HG03457 (cell line): ENCODE measurements at regions not wholly inside any gene's neighbourhood (a gene's known extent, or its start where the extent isn't known, plus 50 kb on each side); places are given as distances from the start of the nearest gene placed in this dataset.
"Not testable (repeated sequence)": the region's sequence is repeated elsewhere in the genome, so short reads cannot be mapped to it uniquely, and the experiment has no call there.

Experiments used
- ATAC-seq: cut with Tn5 transposase; IDR thresholded peaks from one replicate; pipeline ENCODE4 v1.9.1; 2021; ENCODE audit warnings: moderate number of reproducible peaks; ENCODE audit not compliant: unreplicated experiment

DNA sequence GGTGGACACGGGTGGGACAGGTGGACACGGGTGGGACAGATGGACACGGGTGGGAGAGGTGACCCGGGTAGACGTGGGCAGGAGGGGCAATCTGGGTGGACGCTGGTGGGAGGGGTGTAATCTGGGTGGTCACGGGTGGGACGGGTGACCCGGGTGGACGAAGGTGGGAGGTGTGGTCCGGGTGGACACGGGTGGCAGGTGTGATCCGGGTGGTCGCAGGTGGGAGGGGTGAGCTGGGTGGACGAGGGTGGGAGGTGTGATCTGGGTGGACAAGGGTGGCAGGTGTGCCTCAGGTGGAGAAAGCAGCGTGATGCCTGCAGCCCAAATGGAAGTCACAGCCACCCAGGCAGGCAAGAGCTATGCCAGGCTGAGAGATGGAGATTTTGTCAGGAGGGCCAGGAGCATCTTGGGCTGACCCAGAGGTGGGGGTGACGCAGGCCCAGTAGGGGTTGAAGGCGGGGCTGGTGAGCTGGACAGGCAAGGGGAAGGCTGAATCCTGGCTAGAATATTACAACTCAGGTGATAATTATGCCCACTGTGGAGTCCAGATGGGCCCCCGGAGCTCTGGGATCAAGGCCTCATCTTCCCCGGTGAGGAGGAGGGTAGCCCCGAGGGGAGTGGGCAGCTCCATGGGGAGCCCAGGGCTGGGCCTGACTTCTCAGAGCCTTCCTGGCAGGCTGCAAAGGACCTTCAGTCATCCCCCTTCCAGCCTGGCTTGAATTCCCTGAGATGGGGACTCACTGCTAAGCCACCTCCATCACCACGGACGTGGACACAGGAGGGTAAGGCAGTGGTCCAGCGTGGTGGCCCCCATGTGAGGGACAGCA is 100.0 kb downstream of the ADRA2C start:
- ATAC-seq = no peak

DNA sequence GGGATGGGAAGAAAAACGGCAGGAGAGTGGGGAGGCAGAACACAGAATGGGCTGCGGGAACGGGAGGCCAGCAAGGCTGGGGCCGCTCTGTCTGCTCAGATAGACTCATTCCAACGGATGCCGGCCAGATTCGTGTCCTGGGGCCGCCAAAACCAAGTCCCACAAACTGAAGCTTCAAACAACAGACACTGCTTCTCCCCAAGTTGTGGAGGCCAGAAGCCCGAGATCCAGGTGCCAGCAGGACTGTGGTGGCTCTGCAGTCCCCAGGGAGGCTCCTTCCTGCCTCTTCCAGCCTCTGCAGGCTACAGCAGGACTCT is 100.6 kb downstream of the ADRA2C start:
- no peak for ATAC-seq

DNA sequence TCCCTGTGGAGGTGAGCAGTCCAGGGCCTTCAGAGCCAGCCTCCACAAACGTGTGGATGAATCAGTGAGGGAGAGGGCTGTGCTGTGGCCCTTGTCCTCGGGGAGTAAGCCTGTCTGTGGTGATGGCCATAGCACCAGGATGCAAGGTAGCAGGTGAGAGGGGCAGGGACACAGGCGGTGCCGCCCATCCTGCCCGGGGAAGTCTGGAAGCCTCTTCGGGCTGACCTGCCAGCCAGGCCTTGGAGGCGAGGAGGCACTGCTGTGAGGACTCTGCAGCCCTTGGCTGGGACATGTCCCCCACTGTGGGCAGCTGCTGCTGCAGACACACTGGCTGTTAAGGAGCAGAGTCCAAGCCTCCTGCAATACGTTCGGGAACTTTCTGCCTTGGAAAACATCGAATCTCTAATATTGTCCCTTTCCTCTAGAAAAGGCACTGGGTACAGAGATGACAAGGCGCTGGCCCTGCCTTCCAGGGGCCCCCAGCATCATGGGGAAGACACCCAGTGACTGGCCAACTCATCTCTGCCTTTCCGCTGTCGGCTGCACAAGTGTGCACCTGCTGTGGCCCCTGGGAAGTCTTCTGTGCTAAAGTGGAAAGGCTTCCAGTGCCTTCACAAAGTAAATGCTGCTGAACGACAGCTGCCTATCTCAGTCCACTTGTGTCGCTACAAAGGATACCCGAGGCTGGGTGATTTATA is 101.4 kb downstream of the ADRA2C start:
- ATAC-seq = no peak

DNA sequence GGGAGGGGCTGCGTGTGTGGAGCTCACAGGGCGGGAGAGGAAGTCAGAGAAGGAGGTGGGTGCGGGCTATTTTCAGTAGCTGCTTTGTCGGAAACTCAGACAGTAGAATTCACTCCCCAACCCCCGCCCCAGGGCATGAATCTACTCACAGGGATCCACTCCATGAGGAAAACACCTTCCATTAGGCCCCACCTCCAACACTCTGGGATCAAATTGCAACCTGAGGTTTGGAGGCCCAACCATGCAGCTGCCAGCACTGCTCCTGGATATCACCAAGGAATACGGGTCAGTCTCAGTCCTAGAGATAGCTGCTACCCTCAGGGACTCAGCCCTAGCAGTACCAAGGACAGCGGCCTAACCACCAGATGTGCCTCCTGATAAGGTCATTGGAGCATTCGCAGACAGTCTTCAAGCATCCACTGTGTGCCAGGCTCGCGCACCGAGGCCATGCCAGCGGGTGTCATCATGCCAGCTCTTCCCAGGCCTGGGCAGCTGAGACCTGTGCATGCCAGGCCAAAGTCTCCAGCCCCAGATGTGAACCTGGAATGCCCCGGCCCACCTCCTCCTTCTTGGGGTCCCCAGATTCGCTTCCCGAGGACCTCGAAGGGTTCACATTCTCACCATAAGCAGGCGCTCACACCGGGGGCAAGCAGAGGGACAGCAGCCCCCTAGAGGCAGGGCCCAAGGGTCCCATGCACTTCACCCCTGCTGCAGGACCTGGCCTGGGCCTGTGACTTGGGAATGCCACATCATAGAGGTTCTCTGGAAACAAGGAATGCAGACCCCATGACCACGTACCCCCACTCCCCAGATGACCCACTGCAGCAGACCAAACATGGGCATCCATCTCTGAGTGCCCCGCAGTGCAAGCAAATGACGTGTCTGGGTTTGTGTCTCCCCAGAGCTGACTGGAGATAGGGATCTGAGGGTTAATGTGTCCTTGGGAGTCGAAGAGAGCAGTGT is 102.3 kb downstream of the ADRA2C start:
- no peak for ATAC-seq

DNA sequence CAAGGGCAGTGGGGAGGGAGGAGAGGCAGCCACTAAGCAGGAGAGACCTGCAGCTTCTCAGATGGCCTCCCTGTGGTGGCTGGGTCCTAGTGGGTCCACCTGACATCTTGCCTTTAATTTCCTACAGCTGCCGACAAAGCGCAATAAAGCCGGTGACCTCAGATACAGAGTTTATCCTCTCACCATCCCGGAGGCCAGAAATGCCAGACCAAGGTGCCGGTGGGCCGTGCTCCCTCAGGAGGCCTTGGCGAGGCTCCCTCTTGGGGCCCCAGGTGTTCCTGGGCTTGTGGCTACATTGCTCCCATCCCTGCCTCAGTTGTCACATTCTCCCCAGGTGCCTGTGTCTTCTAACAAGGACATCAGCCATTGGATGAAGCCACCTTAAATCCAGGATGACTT is 103.0 kb downstream of the ADRA2C start:
- ATAC-seq = no peak

DNA sequence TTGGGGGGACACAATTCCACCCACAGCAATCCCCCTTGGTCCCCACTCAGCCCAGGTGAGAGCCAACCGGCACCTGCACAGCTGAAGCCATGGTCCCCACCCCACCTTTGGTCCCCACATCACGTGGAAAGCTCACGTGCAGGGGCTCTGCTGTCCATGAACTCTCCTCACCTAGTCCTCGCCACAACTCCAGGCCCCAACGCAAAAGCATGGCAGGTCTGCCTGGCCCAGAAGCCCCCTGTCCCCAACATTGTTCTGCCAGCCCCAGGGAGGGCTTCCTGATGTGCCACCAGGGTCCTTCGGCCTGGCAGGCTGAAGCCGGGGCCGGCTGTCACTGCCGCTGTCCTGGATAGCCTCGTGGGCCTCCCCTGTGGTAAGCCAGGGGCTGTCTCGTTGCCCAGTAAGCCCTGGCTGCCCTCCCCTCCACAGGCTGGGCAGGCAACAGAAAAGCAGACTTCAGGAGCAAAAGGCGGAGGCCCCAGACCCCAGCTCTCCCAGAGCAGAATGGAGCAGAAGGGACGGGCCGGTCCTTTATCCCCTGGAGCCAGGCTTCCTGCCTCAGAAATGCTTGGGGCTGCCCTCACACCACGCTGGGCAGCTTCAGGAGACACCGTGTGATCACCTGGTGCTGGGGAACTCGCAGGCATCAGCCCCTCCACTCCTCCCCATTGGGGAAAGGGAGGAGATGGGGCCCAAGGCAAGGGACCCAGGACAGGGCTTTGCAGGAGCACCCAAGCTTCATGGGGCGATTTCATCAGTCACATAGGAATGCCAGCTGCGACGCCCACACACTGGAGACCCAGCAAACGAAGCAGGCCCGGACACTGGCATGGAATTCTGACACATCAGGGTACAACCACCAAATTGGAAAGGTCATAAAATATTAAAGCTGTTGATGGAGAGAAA is 103.7 kb downstream of the ADRA2C start:
- ATAC-seq = no peak

DNA sequence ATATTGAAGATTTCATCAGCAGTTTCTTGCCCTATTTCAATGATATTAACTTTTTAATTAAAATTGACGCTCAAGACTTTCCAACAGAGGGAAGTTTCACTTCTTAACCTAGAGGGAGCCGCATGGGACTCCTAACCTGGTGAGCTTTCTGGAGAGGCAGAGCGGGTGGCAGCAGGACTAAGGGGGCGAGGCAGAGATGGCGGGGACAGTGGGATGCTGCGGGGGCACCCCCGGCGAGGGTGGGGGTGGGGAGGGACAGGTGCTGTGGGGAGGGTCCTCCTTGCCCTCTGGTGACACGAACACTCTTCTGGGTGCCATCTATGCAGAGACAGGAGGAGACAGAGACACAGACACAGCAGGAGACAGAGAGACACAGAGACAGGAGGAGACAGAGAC is 104.4 kb downstream of the ADRA2C start:
- no peak for ATAC-seq

DNA sequence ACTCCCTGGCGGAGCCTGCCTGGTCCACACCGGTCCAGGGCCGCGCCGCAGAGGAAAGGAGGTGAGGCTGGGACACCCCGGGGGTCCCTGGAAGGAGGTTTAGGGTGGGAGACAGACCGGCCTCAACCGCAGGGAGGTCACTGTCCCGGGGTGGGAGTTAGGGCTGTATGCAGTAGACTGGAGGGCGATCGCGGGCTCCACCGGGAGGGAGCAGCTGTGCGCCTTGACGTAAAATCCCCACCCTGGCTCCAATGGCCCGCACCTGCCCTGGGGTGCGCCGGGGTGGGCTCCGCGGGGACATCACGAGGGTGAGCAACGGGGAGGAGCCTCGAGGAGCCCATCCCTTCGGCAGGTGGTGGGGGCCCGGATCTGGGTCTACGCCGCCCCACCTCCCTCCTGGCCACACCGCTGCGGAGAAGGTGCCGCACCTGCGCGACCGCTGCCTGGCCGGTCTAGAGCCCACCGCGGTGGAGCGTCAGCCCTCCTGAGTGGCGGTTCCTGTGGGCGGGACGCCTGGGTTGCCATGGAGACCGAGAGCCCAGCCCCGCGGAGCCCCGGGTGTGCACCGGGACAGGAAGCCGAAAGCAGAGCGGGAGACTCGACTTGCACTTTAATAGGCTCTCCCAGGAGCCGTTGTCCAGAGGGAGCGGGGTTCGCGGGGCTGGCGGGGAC is 105.1 kb downstream of the ADRA2C start:
- ATAC-seq = no peak

DNA sequence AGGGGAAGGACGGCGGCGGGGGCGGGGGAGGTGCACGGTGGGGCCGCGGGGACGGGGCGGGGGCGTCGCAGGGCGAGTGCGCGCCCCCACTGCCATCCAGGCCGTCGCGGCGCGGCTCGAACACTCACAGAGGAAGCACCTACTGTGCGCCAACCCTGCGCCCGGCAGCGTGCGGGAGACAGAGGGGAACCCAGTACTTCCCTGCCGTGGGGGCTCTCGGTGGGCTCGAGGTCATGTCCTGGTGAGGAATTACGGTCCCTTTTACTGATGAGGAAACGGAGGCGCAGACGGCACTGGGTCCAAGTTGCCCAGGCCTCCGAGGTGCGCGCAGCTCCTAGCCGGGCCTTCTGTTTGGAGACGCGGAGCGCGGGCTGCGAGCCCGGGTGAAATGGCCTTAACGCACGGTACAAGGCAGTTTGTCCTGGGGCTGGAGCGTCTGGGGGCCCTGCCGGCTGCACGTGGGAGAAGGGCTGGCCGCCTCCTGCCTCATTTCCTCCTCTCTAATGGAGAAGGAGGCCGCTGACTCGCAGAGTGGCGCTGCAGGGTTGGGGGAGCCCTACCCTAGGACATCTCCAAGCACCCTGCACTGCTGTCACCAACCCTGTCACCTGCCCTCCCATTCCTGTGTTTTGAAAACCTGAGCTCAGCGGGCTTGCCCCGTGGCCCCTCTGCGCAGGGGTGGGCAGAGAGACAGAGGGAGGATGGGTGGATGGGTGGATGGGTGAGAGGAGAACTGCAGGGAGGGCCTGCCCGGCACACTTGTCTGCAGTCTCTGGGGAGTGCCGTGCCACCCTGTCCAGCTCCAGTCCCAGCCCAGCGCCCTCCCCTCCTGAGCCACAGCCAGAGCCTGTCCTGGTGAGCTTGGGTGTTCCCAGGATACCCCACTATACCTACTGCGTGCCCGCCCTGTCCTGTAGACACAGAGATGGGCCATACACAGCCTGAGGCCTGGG is 106.0 kb downstream of the ADRA2C start:
- ATAC-seq = no peak

DNA sequence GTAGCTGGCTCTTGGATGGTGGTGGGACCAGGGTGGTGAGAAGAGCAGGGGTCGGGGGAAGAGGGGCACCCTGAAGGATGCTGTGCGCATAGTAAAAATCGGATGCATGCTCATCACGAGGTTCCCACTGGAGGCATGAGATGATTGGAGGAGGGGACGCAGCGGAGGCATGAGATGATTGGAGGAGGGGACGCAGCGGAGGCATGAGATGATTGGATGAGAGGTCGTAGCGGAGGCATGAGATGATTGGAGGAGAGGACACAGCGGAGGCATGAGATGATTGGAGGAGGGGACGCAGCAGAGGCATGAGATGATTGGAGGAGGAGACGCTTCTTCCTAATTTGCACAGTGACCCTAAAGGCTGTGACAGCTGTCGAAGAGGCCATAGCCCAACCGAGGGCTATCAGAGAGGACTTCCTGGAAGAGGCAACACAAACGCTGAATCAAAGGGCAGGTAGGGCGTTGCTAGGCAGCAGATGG is 106.7 kb downstream of the ADRA2C start:
- ATAC-seq = no peak

DNA sequence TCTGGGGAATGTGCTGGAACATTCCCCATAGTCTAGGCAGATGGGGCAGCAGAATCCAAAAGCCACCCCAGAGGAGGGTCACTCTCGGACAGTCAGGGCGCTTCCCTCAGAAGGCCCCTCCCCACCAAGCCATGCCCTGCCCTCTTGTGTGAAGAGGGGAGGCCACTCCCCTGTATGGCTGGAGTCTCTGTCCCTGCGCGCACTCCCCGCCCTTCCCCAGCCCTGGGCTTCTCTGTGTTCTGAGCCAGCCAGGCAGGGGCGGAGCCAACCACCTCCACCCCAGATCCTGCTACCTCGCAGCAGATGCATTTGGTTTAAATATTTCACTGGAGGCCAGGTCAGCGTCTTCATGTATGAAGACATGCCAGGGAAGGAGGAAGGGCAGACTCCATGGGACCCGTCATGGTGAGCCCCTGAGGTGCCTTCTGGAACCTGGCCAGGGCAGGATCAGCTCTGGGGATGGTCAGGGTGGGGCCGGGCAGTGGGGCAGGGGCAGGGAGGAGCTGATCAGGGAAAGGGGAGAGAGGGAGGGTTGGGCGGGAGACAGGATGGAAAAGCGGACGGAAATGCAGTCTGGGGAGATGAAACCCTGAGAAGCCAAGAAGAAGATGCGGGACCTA is 107.3 kb downstream of the ADRA2C start:
- ATAC-seq = no peak

DNA sequence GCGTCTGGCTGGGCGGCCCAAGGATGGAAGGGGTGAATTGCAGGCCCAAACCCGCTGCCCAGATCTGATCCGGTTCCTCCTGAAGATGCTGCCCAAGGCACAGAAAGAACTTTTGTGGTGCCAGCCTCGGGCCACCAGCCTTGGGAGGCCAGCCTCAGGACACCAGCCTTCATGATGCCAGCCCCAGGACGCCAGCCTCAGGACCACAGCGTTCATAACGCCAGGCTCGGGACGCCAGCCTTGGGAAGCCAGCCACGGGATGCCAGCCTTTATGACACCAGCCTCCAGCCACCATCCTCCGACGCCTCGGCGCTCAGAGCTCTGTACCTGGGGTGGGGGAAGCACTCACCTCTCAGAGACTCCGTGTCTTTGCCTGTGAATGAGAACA is 107.8 kb downstream of the ADRA2C start:
- no peak for ATAC-seq

DNA sequence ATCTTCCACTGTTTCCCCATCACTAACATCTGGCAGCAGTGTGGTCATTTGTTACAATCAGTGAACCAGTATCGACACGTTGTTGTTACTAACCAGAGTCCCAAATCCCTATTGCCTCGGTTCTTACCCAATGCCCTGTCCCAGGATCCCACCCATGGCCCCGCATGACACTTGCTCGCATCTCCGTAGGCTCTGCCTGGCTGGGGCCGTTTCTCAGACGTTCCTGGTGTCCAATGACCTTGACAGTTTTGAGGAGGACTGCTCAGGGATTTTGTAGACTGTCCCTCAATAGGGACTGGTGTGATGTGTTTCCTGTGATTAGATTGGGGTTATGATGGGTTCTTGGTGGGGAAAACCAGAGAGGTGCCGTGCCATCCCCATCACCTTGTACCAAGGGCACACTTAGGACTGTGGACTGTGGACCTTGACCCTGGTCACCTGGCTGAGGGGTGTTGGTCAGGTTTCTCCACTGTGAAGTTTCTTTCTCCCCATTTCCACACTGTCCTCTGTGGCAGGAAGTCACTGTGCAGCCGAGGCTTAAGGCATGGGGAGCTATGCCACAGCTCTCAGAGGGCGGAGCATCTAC is 108.4 kb downstream of the ADRA2C start:
- ATAC-seq = no peak

DNA sequence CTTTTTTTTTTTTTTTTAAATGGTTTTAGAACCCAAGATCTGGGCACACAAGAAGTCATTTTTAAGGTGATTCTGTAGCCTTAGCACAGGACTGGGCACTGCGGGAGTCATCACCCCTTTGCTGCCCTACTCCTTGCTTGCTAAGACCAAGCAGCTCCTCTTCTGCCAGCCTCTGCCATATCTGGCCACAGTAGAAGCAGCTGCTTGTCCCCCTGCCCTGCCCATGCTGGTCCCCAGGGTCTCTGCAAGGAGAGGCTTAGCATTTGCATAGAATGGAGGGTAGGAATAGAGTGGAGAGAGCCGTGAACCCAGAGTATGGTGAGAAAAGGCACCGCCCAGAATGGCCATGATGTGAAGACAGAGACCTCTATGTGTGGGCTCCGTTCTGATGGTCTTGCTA is 109.3 kb downstream of the ADRA2C start:
- ATAC-seq = no peak

DNA sequence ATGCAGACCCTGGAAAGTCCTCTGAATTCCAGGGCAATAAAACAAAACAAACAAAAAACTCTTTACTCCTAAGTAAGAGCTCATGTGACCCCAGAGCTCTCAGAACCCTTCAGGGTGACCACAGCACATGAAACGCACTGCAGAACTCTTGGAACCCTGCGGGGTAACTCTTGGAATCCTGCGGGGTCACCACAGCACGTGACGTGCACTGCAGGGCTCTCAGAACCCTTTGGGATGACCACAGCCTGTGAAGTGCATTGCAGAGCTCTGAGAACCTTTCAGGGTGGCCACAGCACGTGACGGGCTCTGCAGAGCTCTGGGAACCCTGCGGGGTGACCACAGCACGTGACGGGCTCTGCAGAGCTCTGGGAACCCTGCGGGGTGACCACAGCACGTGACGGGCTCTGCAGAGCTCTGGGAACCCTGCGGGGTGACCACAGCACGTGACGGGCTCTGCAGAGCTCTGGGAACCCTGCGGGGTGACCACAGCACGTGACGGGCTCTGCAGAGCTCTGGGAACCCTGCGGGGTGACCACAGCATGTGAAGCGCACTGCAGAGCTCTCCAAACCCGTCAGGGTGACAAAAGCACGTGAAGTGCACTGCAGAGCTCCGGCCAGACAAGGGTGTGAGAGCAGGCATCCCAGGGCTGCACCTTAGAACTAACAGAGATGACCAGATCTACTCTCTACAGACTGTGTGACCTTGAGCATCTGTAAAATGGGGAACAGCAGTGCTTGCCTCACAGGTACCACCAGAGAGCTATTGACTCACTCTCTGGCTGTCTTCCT is 110.1 kb downstream of the ADRA2C start:
- ATAC-seq = not testable (repeated sequence)

DNA sequence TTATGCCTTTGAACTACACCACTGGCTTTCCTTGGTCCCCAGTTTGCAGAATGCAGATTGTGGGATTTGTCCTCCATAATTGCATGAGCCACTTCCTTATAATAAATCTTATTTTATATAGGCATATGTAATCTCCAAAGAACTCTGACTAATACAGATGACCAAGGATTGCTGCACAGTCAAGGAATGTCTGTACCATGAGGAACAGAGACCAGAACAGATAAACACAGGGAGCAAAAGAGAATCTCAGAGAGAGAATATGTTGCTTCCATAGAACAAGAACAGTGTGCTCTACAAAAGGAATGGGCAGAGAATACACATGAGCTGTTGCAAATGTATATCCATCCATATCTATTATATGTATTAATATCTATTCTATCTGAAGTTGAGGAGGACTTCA is 111.1 kb downstream of the ADRA2C start:
- no peak for ATAC-seq

DNA sequence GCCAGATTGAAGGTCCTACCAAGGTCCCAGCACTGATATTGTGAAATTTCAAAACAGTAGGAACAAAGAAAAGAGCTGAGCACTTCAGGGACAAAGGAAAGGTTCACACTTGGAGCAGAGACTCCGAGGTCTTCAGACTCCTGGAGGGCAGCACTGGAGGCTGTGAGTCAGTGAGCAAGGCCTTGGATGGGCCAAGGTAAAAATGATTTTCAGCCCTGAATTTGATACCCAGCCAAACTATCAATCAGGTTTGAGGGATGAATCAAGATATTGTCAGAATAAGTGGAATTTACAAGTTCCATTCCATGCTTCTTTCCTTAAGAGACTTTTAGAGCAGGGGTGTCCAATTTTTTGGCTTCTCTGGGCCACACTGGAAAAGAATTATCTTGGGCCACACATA is 111.7 kb downstream of the ADRA2C start:
- no peak for ATAC-seq
